ENCODE measurements at regions not wholly inside any gene's neighbourhood (a gene's known extent, or its start where the extent isn't known, plus 50 kb on each side); places are given as distances from the start of the nearest gene placed in this dataset.

DNA sequence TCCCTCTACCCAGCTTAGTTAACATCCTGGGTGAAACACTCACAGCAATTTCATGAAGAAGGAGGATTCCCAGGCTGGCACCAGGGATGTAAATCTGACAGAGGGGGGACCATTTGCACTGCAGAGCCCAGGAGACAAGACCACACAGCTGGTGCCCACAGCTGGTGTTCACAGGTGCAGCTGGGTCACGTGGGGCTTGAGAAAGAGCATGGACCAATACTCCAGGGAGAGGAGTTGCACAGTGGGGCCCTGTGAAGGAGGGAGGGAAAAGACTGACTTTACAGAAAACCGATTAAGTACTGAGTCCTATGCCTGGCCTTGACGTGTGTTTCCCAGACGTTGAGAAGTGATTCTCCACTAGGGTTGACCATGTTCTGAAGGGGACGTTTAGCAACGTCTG, 1316.7 kb upstream of the TMEM132C start:
- POLR2A ChIA-PET, result no interaction called here
- H3K27me3 ChIP-seq (ENCODE audit: control insufficient read depth, insufficient read depth, low read length), result no peaks in the 10 kb centered on the region
- no peak overlapping the region for H3K27ac ChIP-seq (ENCODE audit: low read depth, low read length)
- TF ChIP-seq, protein P1, sequence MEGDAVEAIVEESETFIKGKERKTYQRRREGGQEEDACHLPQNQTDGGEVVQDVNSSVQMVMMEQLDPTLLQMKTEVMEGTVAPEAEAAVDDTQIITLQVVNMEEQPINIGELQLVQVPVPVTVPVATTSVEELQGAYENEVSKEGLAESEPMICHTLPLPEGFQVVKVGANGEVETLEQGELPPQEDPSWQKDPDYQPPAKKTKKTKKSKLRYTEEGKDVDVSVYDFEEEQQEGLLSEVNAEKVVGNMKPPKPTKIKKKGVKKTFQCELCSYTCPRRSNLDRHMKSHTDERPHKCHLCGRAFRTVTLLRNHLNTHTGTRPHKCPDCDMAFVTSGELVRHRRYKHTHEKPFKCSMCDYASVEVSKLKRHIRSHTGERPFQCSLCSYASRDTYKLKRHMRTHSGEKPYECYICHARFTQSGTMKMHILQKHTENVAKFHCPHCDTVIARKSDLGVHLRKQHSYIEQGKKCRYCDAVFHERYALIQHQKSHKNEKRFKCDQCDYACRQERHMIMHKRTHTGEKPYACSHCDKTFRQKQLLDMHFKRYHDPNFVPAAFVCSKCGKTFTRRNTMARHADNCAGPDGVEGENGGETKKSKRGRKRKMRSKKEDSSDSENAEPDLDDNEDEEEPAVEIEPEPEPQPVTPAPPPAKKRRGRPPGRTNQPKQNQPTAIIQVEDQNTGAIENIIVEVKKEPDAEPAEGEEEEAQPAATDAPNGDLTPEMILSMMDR (IDR thresholded peaks at IDR 0.05; ENCODE audit: low read depth, low read length), result no peak
- no peak overlapping the region for H3K4me3 ChIP-seq (ENCODE audit: low read depth, low read length)
- H3K9me3 ChIP-seq (ENCODE audit: control insufficient read depth, insufficient read depth, low read length), result peaks cover 28% of the 10 kb centered on the region
- DNase-seq (ENCODE audit: low read depth, low spot score), result no peak
- CTCF ChIA-PET, result no interaction called here

DNA sequence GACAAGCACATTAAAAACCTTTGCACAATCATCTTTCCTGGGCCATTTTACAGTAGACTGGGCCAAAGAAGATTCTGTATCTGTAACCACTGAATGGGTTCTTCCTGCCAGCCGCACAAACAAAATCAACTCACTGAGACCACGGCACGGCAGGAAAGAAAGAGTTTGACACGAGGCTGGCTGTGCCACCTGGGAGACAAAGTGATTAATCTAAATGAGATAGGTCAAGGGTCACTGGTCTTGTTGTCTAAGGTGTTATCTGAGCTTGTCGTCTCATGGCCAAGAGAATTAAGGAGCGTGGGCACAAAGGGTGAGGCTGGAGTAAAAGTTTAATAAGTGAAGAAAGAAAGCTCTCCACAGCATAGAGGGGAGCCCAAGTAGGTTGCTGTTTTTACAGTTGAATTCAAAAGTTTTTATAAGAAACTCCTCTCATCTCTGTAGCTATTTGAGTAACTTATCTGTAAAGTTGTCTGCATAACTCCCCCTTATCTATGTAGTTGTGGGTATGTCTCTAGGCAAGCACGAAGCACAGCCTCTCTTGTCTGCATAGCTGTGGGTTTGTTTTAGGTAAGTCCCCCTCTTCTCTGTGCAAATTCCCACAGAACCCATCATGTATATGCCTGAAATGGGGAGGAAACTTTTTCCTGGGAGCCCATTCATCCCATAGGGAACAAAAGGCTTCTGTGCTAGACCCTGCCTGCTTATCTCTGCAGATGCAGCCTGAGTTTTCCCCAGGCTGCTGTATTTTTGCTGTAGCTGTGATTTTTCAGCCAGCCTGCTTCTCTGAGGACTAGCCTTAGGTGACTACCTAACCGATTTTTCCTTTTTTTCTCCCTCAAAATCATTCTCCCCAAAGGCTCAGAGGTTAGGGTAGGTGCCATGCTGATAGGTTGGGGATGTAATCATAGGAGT, 1314.6 kb upstream of the TMEM132C start:
- Histone ChIP-seq H3K9me3 (ENCODE audit: control insufficient read depth, insufficient read depth, low read length) (peaks cover 37% of the 10 kb centered on the region), H3K27ac (ENCODE audit: low read depth, low read length) (no peak overlapping the region), H3K27me3 (ENCODE audit: control insufficient read depth, insufficient read depth, low read length) (no peaks in the 10 kb centered on the region), H3K4me3 (ENCODE audit: low read depth, low read length) (no peak overlapping the region)
- POLR2A ChIA-PET, result no interaction called here
- TF ChIP-seq, protein P1 (IDR thresholded peaks at IDR 0.05; ENCODE audit: low read depth, low read length), result no peak
- CTCF ChIA-PET, result no interaction called here
- no peak for DNase-seq (ENCODE audit: low read depth, low spot score)

DNA sequence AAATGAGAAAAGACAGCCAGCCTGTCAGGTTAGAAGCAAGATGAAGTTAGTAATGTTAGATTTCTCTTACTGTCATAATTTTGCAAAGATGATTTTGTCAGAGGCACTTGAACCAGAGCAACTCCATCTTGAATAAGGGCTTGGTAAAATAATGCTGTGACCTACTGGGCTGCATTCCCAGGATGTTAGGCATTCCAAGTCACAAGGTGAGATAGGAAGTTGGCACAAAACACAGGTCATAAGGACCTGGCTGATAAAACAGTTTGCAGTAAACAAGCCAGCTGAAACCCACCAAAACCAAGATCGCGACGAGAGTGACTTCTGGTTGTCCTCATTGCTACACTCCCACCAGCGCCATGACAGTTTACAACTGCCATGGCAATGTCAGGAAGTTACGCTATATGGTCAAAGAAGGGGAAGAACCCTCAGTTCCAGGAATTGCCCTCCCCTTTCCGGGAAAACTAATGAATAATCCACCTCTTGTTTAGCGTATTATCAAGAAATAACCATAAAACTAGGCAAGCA, 1313.5 kb upstream of the TMEM132C start:
- H3K27me3 ChIP-seq (ENCODE audit: control insufficient read depth, insufficient read depth, low read length), result no peaks in the 10 kb centered on the region
- CTCF ChIA-PET, result no interaction called here
- TF ChIP-seq, protein P1 (IDR thresholded peaks at IDR 0.05; ENCODE audit: low read depth, low read length), result no peak
- H3K27ac ChIP-seq (ENCODE audit: low read depth, low read length), result no peak overlapping the region
- no peak overlapping the region for H3K4me3 ChIP-seq (ENCODE audit: low read depth, low read length)
- H3K9me3 ChIP-seq (ENCODE audit: control insufficient read depth, insufficient read depth, low read length), result peaks cover 33% of the 10 kb centered on the region
- DNase-seq (ENCODE audit: low read depth, low spot score), result no peak
- POLR2A ChIA-PET, result no interaction called here

DNA sequence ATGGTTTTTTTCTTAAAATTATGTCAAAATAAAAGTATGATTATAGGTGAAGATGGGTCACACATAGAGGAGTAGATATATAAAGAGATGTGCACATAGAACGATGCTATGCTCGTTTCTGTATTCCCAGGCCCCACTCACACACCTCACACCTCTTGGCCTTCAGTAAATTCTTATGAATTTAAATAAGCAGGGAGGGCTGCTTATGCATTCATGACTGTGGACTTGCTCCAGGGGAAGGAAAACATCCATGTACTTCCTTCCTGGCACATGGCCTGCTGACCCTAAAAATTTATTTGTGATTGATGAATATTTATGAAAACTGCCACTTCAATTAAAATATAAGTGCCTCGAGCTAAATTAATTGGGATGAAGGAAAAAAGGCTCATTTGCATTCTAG, 1306.7 kb upstream of the TMEM132C start:
- no peak for DNase-seq (ENCODE audit: low read depth, low spot score)
- Histone ChIP-seq H3K9me3 (ENCODE audit: control insufficient read depth, insufficient read depth, low read length) (peaks cover 19% of the 10 kb centered on the region), H3K4me3 (ENCODE audit: low read depth, low read length) (no peak overlapping the region), H3K27ac (ENCODE audit: low read depth, low read length) (no peak overlapping the region), H3K27me3 (ENCODE audit: control insufficient read depth, insufficient read depth, low read length) (no peaks in the 10 kb centered on the region)
- TF ChIP-seq, protein P1 (IDR thresholded peaks at IDR 0.05; ENCODE audit: low read depth, low read length), result no peak
- CTCF ChIA-PET, result no interaction called here
- POLR2A ChIA-PET, result no interaction called here

DNA sequence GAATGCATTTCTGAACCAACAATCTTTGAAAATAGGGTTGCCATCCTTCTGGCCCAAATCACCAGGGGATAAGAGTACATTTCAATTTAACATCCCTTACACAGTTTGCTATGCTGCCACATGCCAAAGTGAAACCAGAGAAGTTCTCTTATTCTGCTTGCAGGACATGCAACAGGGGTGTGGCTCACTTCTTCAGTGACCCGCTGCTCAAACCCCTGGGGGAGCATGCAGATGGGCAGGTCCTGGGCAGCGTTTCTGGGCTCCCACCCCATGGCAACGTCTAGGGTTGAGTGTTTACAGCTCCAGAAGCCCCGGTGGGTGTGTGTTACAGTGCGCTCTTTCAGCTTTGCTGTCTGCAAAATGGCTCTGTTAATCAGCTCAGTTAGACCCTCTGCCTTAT, 1306.3 kb upstream of the TMEM132C start:
- no peak overlapping the region for H3K4me3 ChIP-seq (ENCODE audit: low read depth, low read length)
- POLR2A ChIA-PET, result no interaction called here
- TF ChIP-seq, protein P1 (IDR thresholded peaks at IDR 0.05; ENCODE audit: low read depth, low read length), result no peak
- no peaks in the 10 kb centered on the region for H3K27me3 ChIP-seq (ENCODE audit: control insufficient read depth, insufficient read depth, low read length)
- CTCF ChIA-PET, result no interaction called here
- H3K27ac ChIP-seq (ENCODE audit: low read depth, low read length), result no peak overlapping the region
- DNase-seq (ENCODE audit: low read depth, low spot score), result no peak
- peaks cover 17% of the 10 kb centered on the region for H3K9me3 ChIP-seq (ENCODE audit: control insufficient read depth, insufficient read depth, low read length)
